Skin of body (tissue), 1 donor: ENCODE measurements at regions not wholly inside any gene's neighbourhood (a gene's known extent, or its start where the extent isn't known, plus 50 kb on each side); places are given as distances from the start of the nearest gene placed in this dataset.

Experiments used
- DNase-seq: peaks from one replicate; lab custom pipeline; 2025; lab: John Stamatoyannopoulos, UW

- DNase-seq: no peak
Observed at GRCh38 chr4:23268072-23268771, 575.5 kb downstream of the GBA3 start.

- no peak for DNase-seq
Observed at GRCh38 chr4:23266401-23266800, 573.7 kb downstream of the GBA3 start.

- DNase-seq: no peak
Observed at GRCh38 chr4:23260511-23260910, 567.8 kb downstream of the GBA3 start.

- DNase-seq: no peak
Observed at GRCh38 chr4:23245203-23245832, 552.6 kb downstream of the GBA3 start.

GRCh38 chr4:23242962-23243361 is 550.2 kb downstream of the GBA3 start:
- DNase-seq: no peak

- no peak for DNase-seq
Observed at GRCh38 chr4:23241408-23241807, 548.7 kb downstream of the GBA3 start.

- DNase-seq: no peak
Observed at GRCh38 chr4:23238848-23239247, 546.1 kb downstream of the GBA3 start.

- DNase-seq: no peak
Observed at GRCh38 chr4:23237771-23238170, 545.0 kb downstream of the GBA3 start.

- no peak for DNase-seq
Observed at GRCh38 chr4:23235628-23236390, 543.1 kb downstream of the GBA3 start.

GRCh38 chr4:23234716-23235115 is 542.0 kb downstream of the GBA3 start:
- no peak for DNase-seq

- no peak for DNase-seq
Observed at GRCh38 chr4:23234018-23234417, 541.3 kb downstream of the GBA3 start.

GRCh38 chr4:23233596-23233995 is 540.9 kb downstream of the GBA3 start:
- no peak for DNase-seq

- DNase-seq: no peak
Observed at GRCh38 chr4:23232987-23233386, 540.2 kb downstream of the GBA3 start.

- no peak for DNase-seq
Observed at GRCh38 chr4:23225564-23225963, 532.8 kb downstream of the GBA3 start.

- no peak for DNase-seq
Observed at GRCh38 chr4:23224684-23225420, 532.1 kb downstream of the GBA3 start.

GRCh38 chr4:23220911-23221310 is 528.2 kb downstream of the GBA3 start:
- no peak for DNase-seq

- no peak for DNase-seq
Observed at GRCh38 chr4:23219779-23220408, 527.2 kb downstream of the GBA3 start.

- no peak for DNase-seq
Observed at GRCh38 chr4:23213198-23213597, 520.5 kb downstream of the GBA3 start.

GRCh38 chr4:23212558-23212957 is 519.8 kb downstream of the GBA3 start:
- no peak for DNase-seq

- no peak for DNase-seq
Observed at GRCh38 chr4:23207059-23207458, 514.3 kb downstream of the GBA3 start.

GRCh38 chr4:23202712-23203247 is 510.0 kb downstream of the GBA3 start:
- DNase-seq: no peak
